Left forelimb (tissue), 1 donor: ENCODE measurements at regions not wholly inside any gene's neighbourhood (a gene's known extent, or its start where the extent isn't known, plus 50 kb on each side); places are given as distances from the start of the nearest gene placed in this dataset.

Experiments
- DNase-seq: peaks from one replicate; pipeline ENCODE4 v3.0.0-alpha.2; 2018; ENCODE audit warnings: low spot score

GRCh38 chr1:55716610-55717009, 501.4 kb upstream of the USP24 start:
- no peak for DNase-seq

DNA sequence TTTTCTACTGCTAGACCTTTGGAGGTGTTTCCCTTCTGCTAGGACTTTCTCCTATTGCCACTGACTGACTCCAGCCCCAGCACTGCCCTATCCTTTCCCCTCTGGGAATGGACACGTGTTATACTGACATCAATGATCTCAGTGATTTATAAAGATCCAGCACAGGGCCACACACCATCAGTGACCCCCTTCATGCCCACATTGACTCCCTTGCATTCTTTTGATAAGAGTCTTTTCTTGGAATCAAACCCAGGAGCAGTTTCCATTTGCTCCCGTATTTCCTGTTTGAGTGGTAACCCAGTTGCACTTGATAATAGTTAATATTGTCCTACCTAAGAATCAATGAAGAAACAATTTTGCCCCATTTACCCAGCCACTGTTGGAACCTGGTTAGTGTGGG, 501.0 kb upstream of the USP24 start:
- DNase-seq, result no peak

- no peak for DNase-seq
These were observed 499.1 kb upstream of the USP24 start for GRCh38 chr1:55714230-55714629.

DNA sequence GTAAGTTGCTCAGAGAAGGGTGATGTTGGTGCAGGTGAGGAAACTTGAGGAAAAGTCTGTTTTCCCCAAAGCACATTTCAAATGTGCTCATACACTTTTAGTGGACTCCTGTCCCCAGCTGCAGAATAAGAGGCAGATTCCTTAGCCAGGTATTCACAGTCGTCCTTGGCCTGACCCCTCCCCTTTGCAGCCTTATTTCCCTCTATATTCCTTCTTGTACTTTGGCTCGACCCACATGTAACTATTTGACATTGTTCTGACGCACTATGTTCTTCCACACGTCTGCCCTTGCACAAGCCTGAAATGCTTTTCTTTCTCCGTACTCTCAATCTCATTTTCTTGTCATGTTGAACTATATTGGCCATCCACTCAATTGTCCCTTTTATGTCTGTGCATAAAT, 498.4 kb upstream of the USP24 start:
- no peak for DNase-seq

GRCh38 chr1:55712148-55712547, 497.0 kb upstream of the USP24 start:
- no peak for DNase-seq

- DNase-seq, result no peak
These were observed 493.6 kb upstream of the USP24 start for GRCh38 chr1:55708781-55709180.

DNA sequence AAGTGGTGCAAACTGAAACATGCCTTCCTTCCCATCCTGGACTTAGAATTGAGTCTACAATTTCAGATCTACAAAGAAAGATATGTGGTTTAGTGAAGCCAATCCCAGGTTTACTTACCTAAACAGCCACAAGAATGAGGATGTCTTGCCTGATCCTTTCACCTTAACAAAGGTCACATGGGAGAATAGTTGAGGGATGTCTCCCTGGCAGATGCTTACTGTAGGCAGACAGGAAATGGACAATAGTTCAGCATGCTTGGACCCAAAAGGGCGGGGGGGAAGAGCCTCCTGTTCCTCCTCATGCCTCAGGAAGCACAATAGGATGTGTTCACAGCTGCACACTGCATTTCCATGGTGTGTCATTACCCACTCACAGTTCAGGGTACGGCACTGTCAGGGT, 492.7 kb upstream of the USP24 start:
- DNase-seq, result no peak

- no peak for DNase-seq
These were observed 492.0 kb upstream of the USP24 start for GRCh38 chr1:55707196-55707595.

- no peak for DNase-seq
These were observed 491.2 kb upstream of the USP24 start for GRCh38 chr1:55706397-55706796.

DNA sequence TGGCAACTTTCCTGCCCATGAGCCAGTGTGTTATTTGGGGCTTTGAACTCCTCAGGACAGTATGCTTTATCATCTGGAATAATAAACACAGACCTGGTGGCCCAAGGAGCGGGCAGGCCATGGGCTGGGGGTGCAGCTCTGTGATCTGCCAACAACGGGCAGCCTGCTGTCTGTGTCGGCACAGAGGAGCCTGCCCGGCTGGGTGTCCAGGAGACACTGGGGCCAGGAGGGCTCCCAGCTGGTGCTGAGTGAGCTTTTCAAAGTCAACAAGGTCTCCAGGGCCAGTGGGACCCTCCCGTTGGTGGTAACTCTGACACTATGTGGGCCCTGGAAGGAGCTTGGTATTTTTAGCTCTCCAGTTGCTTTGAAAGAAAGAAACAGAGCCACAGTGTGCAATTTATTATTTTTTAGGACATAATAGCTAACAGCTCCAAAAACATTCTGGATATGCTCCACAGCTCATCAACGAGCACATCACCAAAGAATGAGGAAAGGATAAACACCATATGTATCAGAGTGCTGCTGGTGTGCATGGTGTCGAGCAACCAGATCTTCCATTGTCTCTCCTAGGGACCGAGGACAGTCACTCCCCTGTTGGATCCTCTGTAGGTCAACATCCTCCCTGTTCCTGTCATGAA, 488.7 kb upstream of the USP24 start:
- no peak for DNase-seq

DNA sequence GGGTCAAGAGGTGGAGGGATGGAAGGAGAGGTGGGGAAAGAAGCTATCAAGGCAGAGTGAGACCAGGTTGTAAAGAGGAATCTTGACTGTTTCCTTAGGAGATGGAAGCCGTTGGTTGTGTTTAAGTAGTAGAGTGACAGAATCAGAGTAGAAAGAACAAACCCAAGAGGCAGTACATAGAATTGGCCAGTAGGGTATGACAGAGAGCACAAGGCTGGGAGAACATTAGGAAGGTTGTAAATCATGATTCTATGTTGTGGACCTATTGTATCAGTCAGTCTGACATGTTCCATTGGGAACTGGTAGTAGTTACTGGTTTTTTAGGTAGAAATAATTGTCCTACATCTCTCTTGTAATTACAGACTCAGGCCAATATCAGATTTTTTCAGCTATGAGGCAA, 486.9 kb upstream of the USP24 start:
- DNase-seq, result no peak

DNA sequence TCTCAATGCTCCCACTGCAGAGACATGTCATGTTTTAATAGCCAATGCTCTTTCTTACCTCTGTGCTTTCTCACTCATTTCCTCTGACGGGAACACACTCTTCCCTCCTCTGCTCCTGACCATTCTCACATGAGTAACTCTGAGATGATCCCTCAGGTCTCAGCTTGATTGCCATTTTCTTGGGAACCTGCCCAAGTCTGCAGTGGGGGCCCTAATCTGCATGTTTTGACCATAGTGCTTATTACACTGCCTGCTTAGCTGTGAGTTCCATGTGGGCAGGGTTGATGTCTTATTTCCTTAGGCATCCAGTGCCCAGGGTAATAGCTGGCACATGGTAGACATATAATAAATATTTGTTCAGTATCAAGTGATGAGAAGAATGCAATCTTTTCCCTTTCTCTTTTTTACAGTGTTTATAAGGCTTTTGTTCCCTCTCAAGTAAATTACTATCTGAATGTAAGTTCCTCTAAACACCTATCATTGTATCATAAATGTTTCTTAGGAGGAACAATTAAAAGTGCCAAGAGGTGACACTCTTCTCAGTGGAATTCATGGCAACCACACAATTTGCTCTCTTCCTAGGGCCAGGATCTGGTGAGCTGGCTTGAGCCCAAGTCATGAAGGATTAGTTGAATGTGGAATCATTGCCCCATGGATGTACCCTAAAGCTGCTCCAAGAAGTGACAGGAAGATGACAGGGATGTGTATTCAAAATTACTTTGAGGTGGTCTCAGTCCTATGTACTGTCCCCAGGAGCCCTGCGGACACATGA, 485.4 kb upstream of the USP24 start:
- DNase-seq, result no peak

DNA sequence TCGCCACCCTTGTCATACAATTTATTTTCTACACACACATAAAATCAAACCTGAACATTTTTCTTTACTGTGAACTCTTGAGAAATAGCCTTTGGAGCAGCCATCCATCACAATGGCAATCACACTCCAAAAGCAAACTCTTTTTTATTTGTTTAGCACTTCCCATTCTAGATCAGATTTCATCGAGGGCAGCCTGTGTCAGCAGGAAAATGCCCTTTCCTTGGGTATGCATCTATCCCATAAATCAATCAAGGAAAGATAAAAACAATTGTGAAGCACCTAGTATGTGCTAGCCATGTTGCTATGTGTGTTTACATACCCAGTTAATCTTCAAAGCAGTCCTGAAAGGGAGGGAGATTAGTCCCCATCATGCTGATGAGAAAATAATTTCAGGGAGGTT, 484.1 kb upstream of the USP24 start:
- no peak for DNase-seq

GRCh38 chr1:55697997-55698535, 482.9 kb upstream of the USP24 start:
- no peak for DNase-seq

DNA sequence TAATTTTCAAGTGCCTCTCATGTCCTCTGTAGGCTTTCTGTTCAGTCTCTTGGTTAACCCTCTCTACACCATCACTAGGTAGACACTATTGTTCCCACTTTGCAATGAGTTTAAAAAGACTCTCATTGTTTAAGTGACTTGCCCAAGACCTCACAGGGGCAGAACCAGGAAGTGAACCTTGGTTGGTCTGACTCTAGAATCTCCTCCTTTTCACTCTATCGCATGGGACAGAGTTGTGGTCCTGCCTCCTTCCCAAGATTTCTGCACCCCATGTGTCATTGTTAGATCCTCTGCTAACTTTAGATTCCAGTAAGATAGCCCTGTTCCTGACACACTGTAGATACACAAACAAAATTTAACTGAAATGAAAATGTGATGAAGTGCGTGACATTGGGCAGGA, 481.7 kb upstream of the USP24 start:
- DNase-seq, result no peak

DNA sequence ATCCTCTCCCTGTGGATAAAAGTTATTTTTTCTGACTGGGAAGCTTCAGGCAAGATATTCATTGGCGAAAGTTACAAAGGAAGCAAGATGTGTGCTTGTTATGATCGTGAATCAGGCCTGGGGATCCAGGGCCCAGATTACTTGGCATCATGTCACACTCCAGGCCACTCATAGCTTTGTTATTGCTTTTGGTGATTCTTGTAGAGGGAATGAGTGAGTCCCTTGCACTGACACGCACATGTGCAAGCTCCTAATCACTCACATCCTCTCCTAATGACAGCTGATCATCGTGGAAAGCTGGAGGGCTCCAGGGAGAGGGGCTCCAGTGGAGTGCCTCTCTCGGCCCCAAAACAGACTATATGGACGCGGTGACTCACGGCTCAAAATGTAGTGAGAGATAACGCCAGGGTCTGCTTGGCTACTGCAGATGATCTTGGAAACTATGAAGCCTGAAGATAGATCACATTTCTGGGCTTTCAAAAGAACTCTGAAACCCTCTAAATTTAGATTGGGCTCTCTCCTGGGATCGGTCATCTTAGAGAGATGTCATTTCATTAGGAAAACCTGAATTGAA, 481.1 kb upstream of the USP24 start:
- no peak for DNase-seq

DNA sequence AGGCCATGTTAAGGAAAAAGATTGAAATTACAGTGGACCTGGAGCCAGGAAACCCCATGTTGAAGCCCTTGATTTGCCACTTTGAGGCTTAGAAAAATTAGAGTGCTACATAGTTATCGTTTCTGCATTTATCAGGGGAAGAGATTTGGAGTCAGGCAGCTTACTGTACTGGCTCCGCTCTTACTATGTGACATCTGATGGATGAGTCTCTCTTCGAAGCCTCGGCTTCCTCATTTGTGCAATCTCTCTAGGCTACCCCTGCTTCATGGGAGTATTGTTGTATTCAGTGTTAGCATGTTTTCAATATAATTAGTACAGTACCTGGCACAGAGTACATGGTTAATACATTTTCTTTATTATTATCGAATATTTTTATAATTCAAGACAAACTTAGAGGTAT, 480.4 kb upstream of the USP24 start:
- no peak for DNase-seq

DNA sequence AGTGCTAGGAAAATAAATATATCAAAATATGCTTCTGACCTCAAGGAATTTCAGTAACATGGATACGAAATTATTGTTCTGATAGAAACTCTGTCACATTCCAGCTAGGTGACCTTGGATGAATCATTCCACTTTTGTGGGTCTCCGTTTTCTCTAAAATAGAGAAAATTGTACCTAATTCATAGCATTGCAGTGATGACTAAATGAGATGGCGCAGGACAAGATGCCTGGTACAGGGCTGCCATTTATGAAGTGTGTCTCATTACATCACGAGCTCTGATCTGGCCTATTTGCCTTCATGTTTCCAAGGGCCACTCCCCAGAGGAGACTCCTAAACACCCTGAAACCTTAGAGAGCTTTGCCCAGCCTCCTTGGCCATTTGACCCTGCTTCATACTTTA, 480.0 kb upstream of the USP24 start:
- DNase-seq, result no peak

- no peak for DNase-seq
These were observed 479.2 kb upstream of the USP24 start for GRCh38 chr1:55694310-55694801.

DNA sequence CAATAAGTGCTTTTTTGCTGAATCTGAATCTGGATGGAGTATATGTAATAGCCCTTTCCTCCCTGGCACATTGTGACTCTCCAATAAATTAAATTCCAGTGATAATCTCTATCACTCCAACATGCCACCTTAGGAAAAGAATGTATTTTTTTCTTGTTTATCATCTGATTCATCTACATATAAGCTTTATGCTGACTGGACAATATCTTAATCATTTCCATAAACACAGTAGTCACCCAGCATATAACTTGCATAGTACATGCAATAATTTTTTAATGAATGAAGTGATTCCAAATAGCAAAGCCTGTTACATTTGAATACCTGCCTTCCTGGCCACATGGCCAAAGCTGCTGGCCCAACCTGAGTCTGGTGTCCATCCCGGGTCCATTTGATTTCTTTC, 477.6 kb upstream of the USP24 start:
- no peak for DNase-seq

DNA sequence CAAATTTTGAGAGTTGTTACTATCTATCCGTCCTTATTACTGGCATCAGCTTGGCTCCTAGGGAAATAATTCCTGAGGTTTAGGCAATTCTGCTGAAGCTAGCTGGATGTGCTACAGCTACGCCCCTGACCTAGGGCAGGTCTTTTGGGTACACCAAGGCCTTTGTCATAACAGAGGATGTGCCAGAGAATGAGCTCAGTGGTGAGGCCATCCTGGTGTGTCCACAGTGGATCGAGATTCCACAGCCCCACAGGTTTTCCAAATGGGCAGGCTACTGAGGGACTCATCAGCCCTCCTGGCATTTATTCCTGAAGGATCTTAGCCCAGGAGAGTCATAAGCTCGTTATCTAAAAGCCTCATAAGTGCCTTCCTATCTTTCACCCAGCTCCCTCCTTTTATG, 475.2 kb upstream of the USP24 start:
- no peak for DNase-seq

GRCh38 chr1:55689800-55690199, 474.6 kb upstream of the USP24 start:
- no peak for DNase-seq

DNA sequence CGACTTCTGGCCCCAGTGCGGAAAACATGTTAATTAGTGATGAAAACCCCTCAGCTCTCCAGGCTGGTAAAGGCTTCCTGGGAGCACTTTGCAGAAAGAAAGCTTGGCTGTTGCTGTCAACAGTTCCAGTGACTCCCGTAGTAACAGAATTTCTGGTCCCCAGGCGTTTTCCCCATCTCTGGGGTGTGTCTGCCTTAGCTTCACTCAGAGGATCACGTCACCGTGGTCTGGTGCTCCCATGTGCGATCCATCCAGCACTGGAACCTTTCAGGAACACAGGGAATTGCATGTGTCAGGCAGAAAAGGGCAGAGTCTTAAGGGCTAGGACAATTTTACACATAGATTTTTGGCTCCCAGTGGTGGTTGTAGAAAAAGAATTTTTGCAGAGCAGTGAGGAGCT, 470.4 kb upstream of the USP24 start:
- no peak for DNase-seq
